ENCODE measurements at regions not wholly inside any gene's neighbourhood (a gene's known extent, or its start where the extent isn't known, plus 50 kb on each side); places are given as distances from the start of the nearest gene placed in this dataset.

GRCh38 chr18:65399091-65399490 lies 351.7 kb upstream of the CDH7 start:
- DNase-seq, result no peak

- no peak for DNase-seq
Measured at GRCh38 chr18:65398347-65399075, 352.3 kb upstream of the CDH7 start.

GRCh38 chr18:65380986-65381385 lies 369.8 kb upstream of the CDH7 start:
- no peak for DNase-seq

DNA sequence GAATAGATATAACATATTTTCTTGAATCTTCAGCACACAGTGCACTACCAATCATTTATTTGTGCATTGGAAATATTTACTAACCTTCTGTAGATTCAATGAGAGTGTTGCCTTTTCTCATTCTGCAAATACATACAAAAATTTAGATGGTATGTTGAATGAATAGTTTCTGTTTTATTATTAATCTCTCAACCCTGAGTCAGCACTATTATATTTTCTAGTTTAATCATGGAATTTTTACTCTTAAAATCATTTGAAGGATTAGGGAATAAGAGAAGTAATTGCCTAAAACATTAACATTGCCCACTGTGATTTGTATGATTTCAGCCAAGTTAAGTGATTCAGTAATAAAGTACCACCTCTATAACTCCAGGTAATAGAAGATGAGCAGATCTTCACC lies 370.2 kb upstream of the CDH7 start:
- no peak for DNase-seq

- DNase-seq, result no peak
Measured at GRCh38 chr18:65372904-65373303, 377.9 kb upstream of the CDH7 start.

DNA sequence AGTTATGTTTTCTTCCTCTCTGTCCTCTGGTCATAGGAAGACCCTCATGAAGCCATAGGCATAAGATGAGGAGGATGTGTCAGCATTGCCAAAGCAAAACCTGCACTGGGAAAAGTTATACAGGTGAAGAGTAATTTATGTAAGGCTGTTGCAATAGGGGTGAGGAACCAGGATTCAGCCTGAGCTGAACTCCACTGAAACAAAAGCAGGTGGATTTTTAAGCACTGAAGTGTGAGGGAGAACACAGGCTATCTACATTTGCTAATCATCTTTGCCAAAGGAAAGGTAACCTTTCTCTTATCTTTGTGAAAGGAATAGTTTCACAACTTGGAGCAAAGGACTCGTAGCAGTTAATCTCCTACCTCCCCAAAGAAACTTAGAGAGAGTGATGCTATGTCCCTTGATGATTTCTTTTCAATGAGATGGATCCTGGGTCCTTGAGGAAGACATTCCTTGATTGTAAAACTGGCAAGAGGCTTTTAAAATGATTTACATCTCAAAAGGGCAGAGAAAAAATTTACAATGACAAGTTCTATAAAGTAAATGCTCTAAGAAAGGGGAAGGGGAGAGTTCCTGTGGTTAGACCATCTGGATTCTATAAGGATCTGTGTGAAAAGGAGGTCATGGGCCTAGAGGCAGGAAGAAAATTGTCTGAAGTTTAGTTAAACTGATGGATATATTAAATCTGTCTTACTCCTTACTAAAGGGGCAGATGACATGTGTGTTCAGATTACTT lies 385.4 kb upstream of the CDH7 start:
- no peak for DNase-seq

GRCh38 chr18:65363911-65364632 lies 386.7 kb upstream of the CDH7 start:
- no peak for DNase-seq

DNA sequence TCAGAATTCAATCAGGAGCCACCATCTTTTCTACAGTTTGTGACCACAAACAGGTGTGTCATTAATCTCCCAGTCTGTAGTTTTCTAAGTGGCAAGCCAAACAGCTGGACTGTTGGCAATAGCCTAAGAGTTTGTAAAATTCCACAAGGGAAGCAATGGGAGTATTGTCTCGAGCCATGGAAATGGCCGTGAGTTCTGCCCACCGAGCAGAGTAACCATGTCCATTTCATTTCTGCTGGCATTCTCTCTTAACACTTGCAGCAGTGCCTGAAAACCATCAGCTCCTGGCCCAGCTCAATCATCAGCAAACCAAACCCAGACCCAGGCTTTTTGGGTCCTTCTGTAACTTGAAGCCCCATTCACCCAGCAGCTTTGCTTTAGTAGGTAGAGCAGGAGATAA lies 387.8 kb upstream of the CDH7 start:
- DNase-seq, result no peak

GRCh38 chr18:65359479-65359878 lies 391.3 kb upstream of the CDH7 start:
- DNase-seq, result no peak

DNA sequence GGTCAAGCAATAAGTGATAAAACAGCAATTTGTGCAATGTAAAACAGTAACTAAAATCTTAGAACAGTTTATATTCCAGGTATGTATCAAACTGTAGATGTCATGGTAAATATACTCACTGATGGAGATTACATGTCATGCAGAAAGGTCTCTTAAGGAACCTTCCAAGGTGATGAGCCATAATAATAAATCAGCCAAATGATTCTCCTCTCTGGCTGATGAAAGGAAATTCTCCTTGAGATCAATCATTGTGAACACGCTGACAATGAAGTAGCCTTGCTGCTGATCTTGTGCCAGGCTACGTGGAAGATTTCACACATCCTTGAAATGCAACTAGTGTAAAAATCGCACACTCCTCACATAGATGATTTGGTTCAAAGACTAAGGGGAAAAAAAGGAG lies 392.5 kb upstream of the CDH7 start:
- DNase-seq, result no peak

GRCh38 chr18:65352186-65352585 lies 398.6 kb upstream of the CDH7 start:
- DNase-seq, result no peak

- DNase-seq, result no peak
Measured at GRCh38 chr18:65349635-65350034, 401.2 kb upstream of the CDH7 start.

DNA sequence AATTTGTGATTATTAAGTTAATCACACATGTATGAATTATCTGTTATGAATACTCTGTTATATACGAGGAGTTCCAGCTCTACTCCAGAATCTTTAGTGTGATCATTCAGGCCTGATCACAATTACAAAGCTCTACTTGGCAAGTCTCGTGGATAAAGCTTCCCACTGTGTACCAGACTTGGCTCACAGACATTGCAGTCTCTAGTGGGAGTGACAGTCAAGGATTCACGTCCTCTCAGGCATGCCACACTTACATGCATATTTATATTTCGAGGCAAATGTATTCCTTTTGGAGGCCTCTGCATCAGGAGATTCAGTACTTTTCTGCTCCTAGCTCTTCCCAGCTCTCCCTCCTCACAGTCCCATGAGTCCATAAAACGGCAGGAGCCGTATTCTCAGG lies 403.4 kb upstream of the CDH7 start:
- DNase-seq, result no peak

- DNase-seq, result no peak
Measured at GRCh38 chr18:65346086-65346485, 404.7 kb upstream of the CDH7 start.

- DNase-seq, result no peak
Measured at GRCh38 chr18:65343571-65343970, 407.2 kb upstream of the CDH7 start.

- DNase-seq, result no peak
Measured at GRCh38 chr18:65336411-65336810, 414.4 kb upstream of the CDH7 start.

- no peak for DNase-seq
Measured at GRCh38 chr18:65329010-65329409, 421.8 kb upstream of the CDH7 start.

DNA sequence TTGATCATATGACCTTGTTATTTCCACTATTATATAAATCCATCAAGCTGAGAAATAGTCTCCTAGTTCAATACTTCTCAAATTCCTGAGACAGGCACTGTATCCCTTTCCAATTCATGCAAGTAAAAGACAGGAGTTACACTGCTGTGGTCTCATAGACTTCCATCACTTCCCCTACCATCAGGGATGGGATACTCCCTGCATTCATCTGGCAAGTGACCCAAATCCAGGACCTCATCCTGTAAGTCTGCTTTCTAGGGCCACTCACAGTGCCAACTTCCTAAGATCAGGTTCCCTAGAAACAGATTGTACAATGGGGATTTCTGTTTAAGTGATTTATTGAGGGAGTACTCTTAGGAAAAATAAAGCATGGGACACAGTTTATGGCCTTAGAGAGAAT lies 424.0 kb upstream of the CDH7 start:
- DNase-seq, result no peak

GRCh38 chr18:65322895-65323294 lies 427.9 kb upstream of the CDH7 start:
- DNase-seq, result no peak

DNA sequence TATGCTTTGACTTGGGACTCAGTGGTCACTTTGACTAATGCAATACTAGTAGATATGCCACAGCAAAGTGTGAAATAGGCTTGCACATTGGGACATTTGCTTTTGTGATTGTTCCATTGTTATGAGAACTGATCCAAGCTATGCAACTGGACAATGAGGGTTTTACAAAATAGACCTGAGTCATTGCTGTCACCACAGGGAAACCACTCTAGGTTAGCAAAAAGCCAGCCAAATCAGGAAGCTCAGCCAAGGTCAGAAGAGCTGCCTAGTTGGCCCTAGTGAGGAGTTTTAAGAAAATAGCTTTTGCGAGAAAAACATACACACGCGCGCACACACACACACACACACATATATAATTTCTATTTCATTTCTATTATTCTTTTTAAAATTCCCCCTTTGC lies 452.4 kb upstream of the CDH7 start:
- DNase-seq, result no peak

DNA sequence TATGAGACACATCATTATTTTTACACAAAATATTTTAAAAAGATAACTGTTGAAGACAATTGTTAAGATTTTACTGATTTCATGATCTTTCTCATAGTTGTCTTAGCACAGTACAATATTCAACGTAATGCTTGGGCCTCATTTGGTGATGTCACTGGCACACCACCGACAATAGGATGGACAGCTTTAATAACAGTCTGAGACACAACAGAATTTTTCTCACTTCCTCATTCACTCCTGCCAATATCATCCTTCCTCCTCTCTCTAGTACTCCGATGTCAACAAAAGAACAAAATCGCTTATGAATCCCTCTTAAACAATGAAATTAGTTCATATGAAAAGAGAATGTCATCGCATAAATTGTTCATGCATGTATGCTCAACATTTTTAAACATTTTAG lies 461.9 kb upstream of the CDH7 start:
- peak; percentile 50 for DNase-seq

DNA sequence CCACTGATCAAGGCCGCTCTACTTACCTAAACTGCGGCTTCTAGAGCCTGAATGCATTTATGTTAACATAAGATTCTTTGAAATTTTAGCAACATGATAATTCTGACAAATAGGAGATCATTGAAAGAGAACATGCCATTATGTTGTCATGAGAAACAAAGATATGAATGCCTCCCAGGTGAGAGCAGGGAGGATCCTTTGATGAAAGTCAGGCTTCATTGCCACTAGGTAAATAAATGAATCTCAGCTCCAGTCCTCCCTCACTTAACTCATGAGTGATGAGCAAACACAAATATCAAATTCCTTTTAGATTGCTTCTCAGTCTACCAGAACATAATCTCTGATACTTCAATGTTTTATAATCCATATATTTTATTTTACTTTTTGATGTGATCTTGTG lies 463.2 kb upstream of the CDH7 start:
- DNase-seq, result no peak

GRCh38 chr18:65282096-65282495 lies 468.7 kb upstream of the CDH7 start:
- DNase-seq, result no peak

DNA sequence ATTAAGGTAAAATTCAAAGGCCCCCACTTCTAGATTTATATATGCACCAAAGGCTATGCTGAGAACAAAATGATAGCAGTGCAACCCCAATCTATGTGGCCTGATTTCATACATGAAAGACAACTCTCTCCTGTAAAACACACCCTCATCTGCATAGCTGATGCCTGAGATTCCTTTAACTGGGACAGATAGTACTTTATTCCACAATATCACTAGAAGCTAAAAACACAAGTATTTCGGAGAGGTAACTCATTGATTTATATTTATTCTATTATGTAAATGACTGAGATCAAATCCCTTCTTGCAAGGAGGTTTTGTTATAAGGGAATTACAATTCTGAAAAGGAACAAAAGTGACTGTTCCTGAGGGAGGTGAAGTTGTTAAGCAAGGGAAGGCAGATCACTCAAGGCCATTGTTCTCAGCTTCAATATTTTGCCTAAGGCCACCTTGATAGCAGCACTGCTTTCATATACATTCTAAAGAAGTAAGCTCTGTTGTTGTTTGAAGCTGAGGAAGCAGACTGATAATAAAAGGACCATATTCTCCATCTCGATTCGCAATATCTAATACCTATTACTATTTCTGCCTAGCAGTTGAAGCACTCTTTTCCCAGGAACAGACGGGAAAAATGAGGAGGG lies 471.0 kb upstream of the CDH7 start:
- DNase-seq, result no peak
